ENCODE measurements at regions not wholly inside any gene's neighbourhood (a gene's known extent, or its start where the extent isn't known, plus 50 kb on each side); places are given as distances from the start of the nearest gene placed in this dataset.

- TF ChIP-seq, protein P1, sequence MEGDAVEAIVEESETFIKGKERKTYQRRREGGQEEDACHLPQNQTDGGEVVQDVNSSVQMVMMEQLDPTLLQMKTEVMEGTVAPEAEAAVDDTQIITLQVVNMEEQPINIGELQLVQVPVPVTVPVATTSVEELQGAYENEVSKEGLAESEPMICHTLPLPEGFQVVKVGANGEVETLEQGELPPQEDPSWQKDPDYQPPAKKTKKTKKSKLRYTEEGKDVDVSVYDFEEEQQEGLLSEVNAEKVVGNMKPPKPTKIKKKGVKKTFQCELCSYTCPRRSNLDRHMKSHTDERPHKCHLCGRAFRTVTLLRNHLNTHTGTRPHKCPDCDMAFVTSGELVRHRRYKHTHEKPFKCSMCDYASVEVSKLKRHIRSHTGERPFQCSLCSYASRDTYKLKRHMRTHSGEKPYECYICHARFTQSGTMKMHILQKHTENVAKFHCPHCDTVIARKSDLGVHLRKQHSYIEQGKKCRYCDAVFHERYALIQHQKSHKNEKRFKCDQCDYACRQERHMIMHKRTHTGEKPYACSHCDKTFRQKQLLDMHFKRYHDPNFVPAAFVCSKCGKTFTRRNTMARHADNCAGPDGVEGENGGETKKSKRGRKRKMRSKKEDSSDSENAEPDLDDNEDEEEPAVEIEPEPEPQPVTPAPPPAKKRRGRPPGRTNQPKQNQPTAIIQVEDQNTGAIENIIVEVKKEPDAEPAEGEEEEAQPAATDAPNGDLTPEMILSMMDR (optimal IDR thresholded peaks at IDR 0.05 in 1 of 3, IDR thresholded peaks at IDR 0.05 in 1 of 3, conservative IDR thresholded peaks at IDR 0.05 in 1 of 3; ENCODE audit: extremely low read depth in 1 of 3, insufficient read depth in 2 of 3, low read length in 3 of 3) = no peak
- TF ChIP-seq EZH2 (IDR thresholded peaks at IDR 0.05; ENCODE audit: low read length) = no peak
Observed at GRCh38 chr5:56596155-56596554, 219.2 kb upstream of the MAP3K1 start.
